ENCODE measurements at regions not wholly inside any gene's neighbourhood (a gene's known extent, or its start where the extent isn't known, plus 50 kb on each side); places are given as distances from the start of the nearest gene placed in this dataset.

DNA sequence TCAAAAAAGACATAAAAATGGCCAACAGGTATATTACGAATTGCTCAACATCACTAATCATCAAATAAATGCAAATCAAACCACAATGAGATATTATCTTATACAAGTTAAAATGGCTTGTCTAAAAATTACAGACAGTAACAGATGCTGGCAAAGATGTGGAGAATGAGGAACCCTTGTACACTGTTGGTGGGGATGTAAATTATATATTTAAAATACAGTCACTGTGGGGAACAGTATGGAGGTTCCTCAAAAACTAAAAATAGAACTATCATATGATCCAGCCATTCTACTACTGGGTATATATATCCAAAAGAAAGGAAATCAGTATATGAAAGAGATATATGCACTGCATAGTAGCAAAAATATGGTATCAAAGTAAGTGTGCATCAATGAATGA is 1037.2 kb upstream of the B3GALT2 start:
- TF ChIP-seq, protein P1, sequence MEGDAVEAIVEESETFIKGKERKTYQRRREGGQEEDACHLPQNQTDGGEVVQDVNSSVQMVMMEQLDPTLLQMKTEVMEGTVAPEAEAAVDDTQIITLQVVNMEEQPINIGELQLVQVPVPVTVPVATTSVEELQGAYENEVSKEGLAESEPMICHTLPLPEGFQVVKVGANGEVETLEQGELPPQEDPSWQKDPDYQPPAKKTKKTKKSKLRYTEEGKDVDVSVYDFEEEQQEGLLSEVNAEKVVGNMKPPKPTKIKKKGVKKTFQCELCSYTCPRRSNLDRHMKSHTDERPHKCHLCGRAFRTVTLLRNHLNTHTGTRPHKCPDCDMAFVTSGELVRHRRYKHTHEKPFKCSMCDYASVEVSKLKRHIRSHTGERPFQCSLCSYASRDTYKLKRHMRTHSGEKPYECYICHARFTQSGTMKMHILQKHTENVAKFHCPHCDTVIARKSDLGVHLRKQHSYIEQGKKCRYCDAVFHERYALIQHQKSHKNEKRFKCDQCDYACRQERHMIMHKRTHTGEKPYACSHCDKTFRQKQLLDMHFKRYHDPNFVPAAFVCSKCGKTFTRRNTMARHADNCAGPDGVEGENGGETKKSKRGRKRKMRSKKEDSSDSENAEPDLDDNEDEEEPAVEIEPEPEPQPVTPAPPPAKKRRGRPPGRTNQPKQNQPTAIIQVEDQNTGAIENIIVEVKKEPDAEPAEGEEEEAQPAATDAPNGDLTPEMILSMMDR (conservative IDR thresholded peaks at IDR 0.05; ENCODE audit: low read length) = no peak
- no peak for DNase-seq (ENCODE audit: low read depth)

GRCh38 chr1:194215448-194215847 is 1029.0 kb upstream of the B3GALT2 start:
- no peak for DNase-seq (ENCODE audit: low read depth)
- TF ChIP-seq, protein P1 (conservative IDR thresholded peaks at IDR 0.05; ENCODE audit: low read length) = no peak
- H3K4me3 ChIP-seq (ENCODE audit: low read length) = no peak overlapping the region

More for the DNA sequence above, 1037.2 kb upstream of the B3GALT2 start:
- H3K4me3 ChIP-seq (ENCODE audit: low read length) = no peak overlapping the region

- DNase-seq (ENCODE audit: low read depth) = no peak
- TF ChIP-seq, protein P1 (conservative IDR thresholded peaks at IDR 0.05; ENCODE audit: low read length) = no peak
- no peak overlapping the region for H3K4me3 ChIP-seq (ENCODE audit: low read length)
These were observed 1028.3 kb upstream of the B3GALT2 start for GRCh38 chr1:194214735-194215134.

GRCh38 chr1:194209920-194210319 is 1023.5 kb upstream of the B3GALT2 start:
- H3K4me3 ChIP-seq (ENCODE audit: low read length) = no peak overlapping the region
- TF ChIP-seq, protein P1 (conservative IDR thresholded peaks at IDR 0.05; ENCODE audit: low read length) = no peak
- no peak for DNase-seq (ENCODE audit: low read depth)

DNA sequence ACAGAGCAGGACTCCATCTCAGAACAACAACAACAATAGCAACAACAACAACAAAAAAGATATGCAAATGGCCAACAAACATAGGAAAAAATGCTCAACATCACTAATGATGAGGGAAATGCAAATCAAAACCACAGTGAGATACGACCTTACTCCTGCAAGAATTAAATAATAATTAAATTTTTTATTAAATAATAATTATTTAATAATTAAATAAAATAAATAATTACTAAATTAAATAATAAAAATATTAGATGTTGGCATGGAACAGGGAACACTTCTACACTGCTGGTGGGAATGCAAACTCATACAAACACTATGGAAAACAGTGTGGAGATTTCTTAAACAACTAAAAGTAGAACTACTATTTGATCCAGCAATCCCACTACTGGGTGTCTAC is 1022.3 kb upstream of the B3GALT2 start:
- no peak overlapping the region for H3K4me3 ChIP-seq (ENCODE audit: low read length)
- no peak for DNase-seq (ENCODE audit: low read depth)
- TF ChIP-seq, protein P1 (conservative IDR thresholded peaks at IDR 0.05; ENCODE audit: low read length) = no peak

DNA sequence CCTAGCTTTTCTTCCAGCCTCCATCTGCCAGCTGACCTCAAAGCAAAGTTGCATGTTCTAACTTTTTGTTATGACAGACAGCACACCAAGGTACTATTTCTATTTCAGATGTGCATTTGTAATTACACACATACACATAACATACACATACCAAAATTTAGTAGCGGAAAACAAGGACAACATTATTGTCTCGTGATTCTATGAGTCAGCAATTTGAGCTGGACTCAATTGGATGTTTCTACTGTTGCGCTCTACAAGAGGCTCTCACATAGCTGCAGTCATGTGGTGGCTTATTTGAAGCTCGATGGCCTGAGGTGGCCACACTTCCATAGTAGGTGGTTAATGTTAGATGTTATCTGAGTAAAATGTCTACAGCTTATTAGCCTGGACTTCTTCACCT is 1010.1 kb upstream of the B3GALT2 start:
- no peak overlapping the region for H3K4me3 ChIP-seq (ENCODE audit: low read length)
- DNase-seq (ENCODE audit: low read depth) = no peak
- TF ChIP-seq, protein P1 (conservative IDR thresholded peaks at IDR 0.05; ENCODE audit: low read length) = no peak

- no peak for DNase-seq (ENCODE audit: low read depth)
- TF ChIP-seq, protein P1 (conservative IDR thresholded peaks at IDR 0.05; ENCODE audit: low read length) = no peak
- no peak overlapping the region for H3K4me3 ChIP-seq (ENCODE audit: low read length)
These were observed 1008.3 kb upstream of the B3GALT2 start for GRCh38 chr1:194194724-194195123.
